ENCODE measurements at regions not wholly inside any gene's neighbourhood (a gene's known extent, or its start where the extent isn't known, plus 50 kb on each side); places are given as distances from the start of the nearest gene placed in this dataset.

DNA sequence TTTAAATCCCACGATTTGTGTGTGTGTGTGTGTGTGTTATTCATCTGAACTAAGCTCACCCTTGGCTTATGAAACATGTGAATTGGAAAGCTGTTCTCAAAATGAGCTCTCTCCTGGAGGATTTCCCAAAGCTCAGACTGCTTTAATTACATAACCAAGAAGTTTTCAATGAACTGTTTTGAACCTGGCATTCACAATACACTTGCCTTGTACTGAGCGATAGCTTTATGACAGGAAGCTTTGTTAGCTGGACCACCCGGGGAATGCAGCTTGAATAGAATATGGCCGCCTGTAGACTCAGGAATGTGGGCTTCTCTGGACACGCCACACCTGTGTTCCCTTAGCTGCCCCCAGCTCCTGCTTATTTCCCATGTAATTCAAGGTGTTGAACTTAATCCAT, 71.4 kb upstream of the PREP start:
- DNase-seq: peak; percentile 45

DNA sequence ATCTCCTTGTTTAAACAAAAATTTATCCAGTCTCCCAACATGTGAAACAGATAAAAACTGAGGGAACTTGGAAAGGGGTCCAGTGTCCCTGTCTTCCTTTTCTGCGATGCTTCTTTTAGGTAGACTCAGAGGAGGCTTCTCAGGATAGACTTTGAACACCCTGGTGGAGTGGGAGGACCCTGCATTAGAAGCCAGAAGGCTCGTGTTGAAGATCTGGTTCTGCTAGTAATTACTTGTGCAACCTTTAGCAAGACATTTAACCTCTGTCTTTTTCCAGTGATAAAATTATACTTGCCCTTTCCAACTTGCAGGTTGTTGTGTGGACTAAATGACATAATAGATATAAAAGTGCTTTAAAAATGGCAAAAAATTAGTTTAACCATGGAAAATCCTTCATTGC, 67.1 kb upstream of the PREP start:
- DNase-seq: no peak

DNA sequence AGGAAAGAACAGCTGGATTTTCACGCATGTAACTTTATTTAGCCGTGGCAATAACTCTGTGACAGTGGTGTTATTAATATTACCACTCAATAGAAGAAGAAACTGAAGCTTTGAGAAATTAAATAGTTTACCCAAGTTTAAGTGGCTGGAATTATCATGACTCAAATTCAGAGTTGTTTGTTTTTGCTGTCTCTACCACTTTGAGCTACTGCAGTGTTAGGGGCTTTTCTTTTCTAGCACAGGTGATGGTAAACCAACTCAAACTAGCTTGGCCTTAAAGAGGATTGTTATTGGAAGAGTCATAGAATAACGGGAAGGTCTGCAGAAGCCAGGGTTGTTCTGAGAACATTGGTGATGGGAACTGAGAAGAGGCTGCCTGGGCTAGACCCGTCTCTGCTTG, 66.0 kb upstream of the PREP start:
- DNase-seq: no peak

DNA sequence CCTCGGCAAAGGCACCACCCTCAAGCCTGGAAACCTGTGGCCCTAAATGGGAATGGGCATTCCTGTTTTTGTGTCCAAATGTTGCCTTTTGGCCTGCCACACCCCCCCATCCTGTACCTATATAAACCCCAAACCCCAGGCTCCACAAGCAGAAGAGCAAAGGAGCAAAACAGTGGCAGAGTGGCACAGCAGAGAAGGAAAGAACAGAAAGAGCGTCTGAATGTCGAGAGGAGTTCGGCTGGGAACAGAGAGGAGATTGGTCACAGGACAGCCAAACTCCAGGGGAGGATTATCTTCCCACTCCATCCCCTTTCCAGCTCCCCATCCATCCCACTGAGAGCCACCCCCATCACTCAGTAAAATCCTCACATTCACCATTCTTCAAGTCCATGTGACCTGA, 58.0 kb upstream of the PREP start:
- no peak for DNase-seq

DNA sequence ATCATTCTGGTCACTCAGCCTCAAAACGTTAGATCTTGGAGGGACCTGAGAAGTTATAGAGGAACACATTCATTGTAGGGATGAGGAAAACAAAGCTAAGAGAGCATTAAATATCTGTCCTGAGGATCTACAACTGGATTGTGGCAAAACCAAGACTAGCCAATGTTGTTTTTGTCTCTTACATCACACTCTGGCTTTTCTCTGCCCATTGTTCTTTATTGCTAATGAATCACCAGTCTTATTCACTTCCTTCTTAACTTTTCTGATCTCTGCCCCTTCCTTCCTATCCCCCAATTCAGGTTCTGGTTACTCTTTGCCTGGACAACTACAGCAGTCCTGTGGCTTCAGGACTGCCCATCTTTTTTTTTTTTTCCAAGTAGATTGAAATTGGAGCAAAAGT, 57.0 kb upstream of the PREP start:
- no peak for DNase-seq

DNA sequence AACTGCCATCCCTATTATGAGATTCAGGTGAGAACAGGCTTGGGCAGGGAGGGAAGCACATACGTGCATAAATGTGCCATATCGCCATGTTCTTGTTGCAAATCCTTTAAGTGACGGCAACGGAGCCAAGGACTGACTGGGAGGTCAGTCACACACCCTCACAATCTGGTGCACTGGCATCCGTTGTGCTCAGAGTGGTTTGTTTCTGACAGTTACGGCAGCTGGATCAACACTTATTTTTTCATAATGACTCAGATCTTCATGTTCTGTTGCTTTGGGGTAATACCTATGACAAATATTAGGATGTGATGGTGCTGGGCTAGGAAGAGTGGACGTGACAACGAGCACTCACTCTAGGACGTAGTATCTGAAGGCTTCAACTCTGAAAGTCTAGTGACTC, 56.2 kb upstream of the PREP start:
- DNase-seq: no peak

DNA sequence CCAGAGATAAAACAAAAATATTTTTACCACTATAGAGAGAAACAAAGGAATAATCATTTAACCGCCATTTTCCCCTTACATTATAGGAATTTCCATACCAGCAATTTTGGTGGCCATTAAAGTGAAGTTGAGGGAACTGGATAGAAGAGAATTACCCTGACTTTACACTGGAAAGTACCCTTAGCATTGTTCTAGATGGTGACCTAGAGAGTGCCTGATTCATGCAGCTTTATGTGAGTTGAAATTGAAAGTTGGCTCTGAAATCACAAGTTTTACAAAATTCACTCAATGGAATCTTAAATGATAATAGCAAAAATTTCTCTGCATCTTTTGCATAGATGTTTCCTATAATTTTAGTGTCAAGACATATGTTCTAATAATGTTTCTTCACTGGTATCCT, 55.7 kb upstream of the PREP start:
- no peak for DNase-seq

DNA sequence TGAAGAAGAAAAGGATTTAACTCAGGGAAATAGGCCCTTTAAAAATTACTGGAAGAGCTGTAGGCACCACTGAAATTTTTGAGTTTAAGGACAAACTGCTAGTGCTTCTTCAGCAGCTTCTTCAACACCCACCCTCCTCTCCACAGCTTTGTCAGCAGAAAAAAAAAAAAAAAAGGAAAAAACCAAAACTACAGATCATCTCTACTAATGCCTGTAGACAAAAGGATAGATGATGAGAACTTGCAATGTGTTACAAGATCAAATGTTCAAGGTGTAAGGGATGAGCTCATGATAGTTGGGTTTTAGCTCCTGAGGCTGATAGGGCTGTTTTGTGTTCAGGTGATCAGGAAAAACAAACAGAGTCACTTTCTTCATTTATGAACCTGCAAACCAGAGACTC, 55.2 kb upstream of the PREP start:
- DNase-seq: no peak

DNA sequence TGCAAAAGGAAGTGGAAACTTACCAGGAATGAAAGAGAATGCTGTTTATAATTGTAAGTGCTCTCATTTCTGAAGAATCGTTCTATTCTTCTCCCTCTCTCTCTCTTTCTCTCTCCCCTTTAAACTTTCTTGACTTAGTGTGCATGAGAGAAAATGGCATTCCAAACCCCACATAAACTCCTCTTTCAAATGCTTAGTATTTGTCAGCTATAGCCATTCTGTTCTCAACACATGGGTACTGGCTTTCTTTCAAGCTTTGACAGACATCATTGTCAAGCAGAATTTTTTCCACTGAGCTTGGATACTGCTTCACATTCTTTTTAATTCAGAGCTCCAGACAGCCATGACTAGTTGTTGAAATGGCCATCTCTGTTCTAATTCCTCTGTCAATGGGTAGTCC, 51.1 kb upstream of the PREP start:
- no peak for DNase-seq

DNA sequence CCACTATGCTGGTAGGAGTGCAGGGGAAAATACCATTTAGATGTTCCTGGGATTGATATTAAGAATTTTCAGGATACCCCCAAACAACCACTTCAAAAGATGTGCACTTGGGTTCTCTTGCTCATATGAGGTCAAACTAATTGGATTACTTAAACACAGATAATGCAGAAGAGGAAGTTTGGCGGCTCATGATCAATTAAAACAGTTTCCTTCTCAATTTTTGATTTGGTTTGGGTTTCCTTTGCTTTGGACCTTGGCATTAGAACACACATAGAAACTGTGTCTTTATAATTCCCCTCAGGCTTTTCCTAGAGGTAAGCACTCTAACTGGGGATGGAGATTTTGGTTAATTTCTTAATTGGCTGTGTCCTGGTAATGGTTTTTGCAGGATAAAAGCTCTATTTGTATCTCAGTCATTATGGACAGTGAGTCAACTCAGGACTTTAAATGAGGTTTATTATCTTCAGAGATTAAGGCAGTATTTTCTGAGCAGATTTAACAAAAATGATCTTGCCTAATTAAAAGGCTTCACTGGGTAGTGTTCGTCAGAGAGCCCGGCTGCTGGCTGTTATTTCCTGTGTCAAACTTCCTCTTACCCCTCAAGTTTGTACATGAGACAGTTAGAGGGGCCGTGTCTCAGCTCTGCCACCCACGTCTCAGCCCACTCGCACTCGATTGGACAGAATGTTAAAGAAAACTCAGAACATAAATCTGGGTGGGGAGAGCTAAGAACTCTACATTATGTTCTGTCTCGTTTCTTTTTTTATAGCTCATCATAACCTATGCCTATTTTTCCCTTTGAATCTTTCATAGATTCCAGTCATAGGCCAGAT, 50.3 kb upstream of the PREP start:
- no peak for DNase-seq

Measured in right forelimb (tissue), 1 donor.